ENCODE measurements at regions not wholly inside any gene's neighbourhood (a gene's known extent, or its start where the extent isn't known, plus 50 kb on each side); places are given as distances from the start of the nearest gene placed in this dataset.

- no peak overlapping the region for H3K27ac ChIP-seq (ENCODE audit: low read length)
- H3K27me3 ChIP-seq (ENCODE audit: low read length) = no peaks in the 10 kb centered on the region
- POLR2A ChIA-PET (ENCODE audit: unreplicated experiment) = no interaction called here
- TF ChIP-seq EZH2phosphoT487 (IDR thresholded peaks at IDR 0.05; ENCODE audit: borderline replicate concordance, low read length) (no peak), CTCF (conservative IDR thresholded peaks at IDR 0.05; ENCODE audit: low read depth, low read length) (no peak), EZH2 (IDR thresholded peaks at IDR 0.05; ENCODE audit: low read length, unreplicated experiment) (no peak)
- H3K4me2 ChIP-seq (ENCODE audit: low read length) = no peak overlapping the region
- no peaks in the 10 kb centered on the region for H3K9me3 ChIP-seq (ENCODE audit: low read length)
- no peaks in the 10 kb centered on the region for H4K20me1 ChIP-seq (ENCODE audit: low read length)
- peak overlapping the region; percentile 38; the same call in 1 of the 2 replicates for H2AFZ ChIP-seq (ENCODE audit: low read length)
- H3K4me1 ChIP-seq (ENCODE audit: insufficient read depth, low read length) = no peaks in the 10 kb centered on the region
- no peaks in the 10 kb centered on the region for H3K9me2 ChIP-seq (replicated peaks; ENCODE audit: low read length)
- intact Hi-C loops (cut with micrococcal nuclease) = loop anchor here (2.0 kb wide), 1 partner anchor 136 kb away; the partner anchor contains the start of gene RBMS3
- H3K9ac ChIP-seq (ENCODE audit: low read length) = no peak overlapping the region
- ATAC-seq = no peak
- H3K4me3 ChIP-seq (ENCODE audit: low read length) = no peak overlapping the region
- no peaks in the 10 kb centered on the region for H3F3A ChIP-seq (ENCODE audit: low read length, unreplicated experiment)
- no peaks in the 10 kb centered on the region for H3K36me3 ChIP-seq (ENCODE audit: low read depth, low read length)
- no TSS peak for BruUV-seq (replicated peaks)
- DNase-seq = no peak
- H3K79me2 ChIP-seq (ENCODE audit: low read length) = no peaks in the 10 kb centered on the region
- CTCF ChIA-PET = no interaction called here
These were observed 136.5 kb upstream of the RBMS3 start for GRCh38 chr3:29144361-29144760.

GRCh38 chr3:29144807-29145206 lies 136.1 kb upstream of the RBMS3 start:
- ChIA-PET POLR2A (ENCODE audit: unreplicated experiment) (no interaction called here), CTCF (no interaction called here)
- Histone ChIP-seq H3K4me2 (ENCODE audit: low read length) (0 out of 2 replicates have a peak overlapping the region, but pooled peaks have one; percentile 7), H3K9me2 (replicated peaks; ENCODE audit: low read length) (no peaks in the 10 kb centered on the region), H3K9me3 (ENCODE audit: low read length) (no peaks in the 10 kb centered on the region), H3K4me3 (ENCODE audit: low read length) (no peak overlapping the region), H2AFZ (ENCODE audit: low read length) (peak overlapping the region; percentile 38; the same call in 1 of the 2 replicates), H3F3A (ENCODE audit: low read length, unreplicated experiment) (no peaks in the 10 kb centered on the region), H3K9ac (ENCODE audit: low read length) (no peak overlapping the region), H4K20me1 (ENCODE audit: low read length) (no peaks in the 10 kb centered on the region), H3K27me3 (ENCODE audit: low read length) (no peaks in the 10 kb centered on the region), H3K36me3 (ENCODE audit: low read depth, low read length) (no peaks in the 10 kb centered on the region), H3K79me2 (ENCODE audit: low read length) (no peaks in the 10 kb centered on the region), H3K4me1 (ENCODE audit: insufficient read depth, low read length) (no peaks in the 10 kb centered on the region), H3K27ac (ENCODE audit: low read length) (no peak overlapping the region)
- no TSS peak for BruUV-seq (replicated peaks)
- intact Hi-C loops (cut with micrococcal nuclease) = loop anchor here (2.0 kb wide), 1 partner anchor 136 kb away; the partner anchor contains the start of gene RBMS3
- ATAC-seq (peak; percentile 53; the same call in 1 of the 2 replicates), DNase-seq (peak; percentile 49)
- TF ChIP-seq EZH2phosphoT487 (IDR thresholded peaks at IDR 0.05; ENCODE audit: borderline replicate concordance, low read length) (no peak), CTCF (conservative IDR thresholded peaks at IDR 0.05; ENCODE audit: low read depth, low read length) (peak; percentile 31; the same call in 1 of the 2 replicates), EZH2 (IDR thresholded peaks at IDR 0.05; ENCODE audit: low read length, unreplicated experiment) (no peak)

- H3F3A ChIP-seq (ENCODE audit: low read length, unreplicated experiment) = no peaks in the 10 kb centered on the region
- no peak overlapping the region for H3K27ac ChIP-seq (ENCODE audit: low read length)
- H3K4me1 ChIP-seq (ENCODE audit: insufficient read depth, low read length) = no peaks in the 10 kb centered on the region
- ATAC-seq (no peak), DNase-seq (no peak)
- no peaks in the 10 kb centered on the region for H3K9me3 ChIP-seq (ENCODE audit: low read length)
- H3K4me2 ChIP-seq (ENCODE audit: low read length) = no peak overlapping the region
- intact Hi-C loops (cut with micrococcal nuclease) = loop anchor here (2.0 kb wide), 1 partner anchor 135 kb away; the partner anchor contains the start of gene RBMS3
- no peaks in the 10 kb centered on the region for H3K36me3 ChIP-seq (ENCODE audit: low read depth, low read length)
- H3K9me2 ChIP-seq (replicated peaks; ENCODE audit: low read length) = no peaks in the 10 kb centered on the region
- H3K79me2 ChIP-seq (ENCODE audit: low read length) = no peaks in the 10 kb centered on the region
- peak overlapping the region; percentile 38; the same call in 1 of the 2 replicates for H2AFZ ChIP-seq (ENCODE audit: low read length)
- TF ChIP-seq EZH2 (IDR thresholded peaks at IDR 0.05; ENCODE audit: low read length, unreplicated experiment) (no peak), EZH2phosphoT487 (IDR thresholded peaks at IDR 0.05; ENCODE audit: borderline replicate concordance, low read length) (no peak), CTCF (conservative IDR thresholded peaks at IDR 0.05; ENCODE audit: low read depth, low read length) (no peak)
- no peaks in the 10 kb centered on the region for H4K20me1 ChIP-seq (ENCODE audit: low read length)
- H3K4me3 ChIP-seq (ENCODE audit: low read length) = no peak overlapping the region
- H3K27me3 ChIP-seq (ENCODE audit: low read length) = no peaks in the 10 kb centered on the region
- no TSS peak for BruUV-seq (replicated peaks)
- CTCF ChIA-PET = no interaction called here
- H3K9ac ChIP-seq (ENCODE audit: low read length) = no peak overlapping the region
- POLR2A ChIA-PET (ENCODE audit: unreplicated experiment) = no interaction called here
These were observed 135.5 kb upstream of the RBMS3 start for GRCh38 chr3:29145360-29145759.
